GM21526 (cell line): ENCODE measurements at regions not wholly inside any gene's neighbourhood (a gene's known extent, or its start where the extent isn't known, plus 50 kb on each side); places are given as distances from the start of the nearest gene placed in this dataset.

Experiments used
- ATAC-seq: cut with Tn5 transposase; IDR thresholded peaks from one replicate; pipeline ENCODE4 v1.9.1; 2021; ENCODE audit warnings: moderate library complexity; ENCODE audit not compliant: unreplicated experiment, low FRiP score

DNA sequence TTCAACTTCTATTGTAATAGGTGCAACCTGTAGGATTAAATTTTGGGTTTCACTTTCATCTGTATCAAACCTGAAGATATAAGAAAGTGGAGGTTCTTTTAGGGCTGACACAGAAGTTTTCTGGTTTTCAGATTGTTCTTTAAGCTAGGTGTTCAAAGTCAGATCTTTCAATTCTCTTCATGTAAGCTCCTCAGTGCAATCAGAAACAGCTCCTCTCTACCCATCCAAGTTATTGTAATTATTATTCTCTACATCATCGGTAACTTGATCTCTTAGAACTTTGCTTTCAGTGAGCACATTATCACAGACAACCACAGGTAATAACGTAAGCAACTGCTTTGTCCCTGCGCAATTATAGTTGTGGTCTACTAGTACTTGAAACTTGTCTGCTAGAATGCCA lies 179.4 kb downstream of the MYCN start:
- ATAC-seq = no peak

DNA sequence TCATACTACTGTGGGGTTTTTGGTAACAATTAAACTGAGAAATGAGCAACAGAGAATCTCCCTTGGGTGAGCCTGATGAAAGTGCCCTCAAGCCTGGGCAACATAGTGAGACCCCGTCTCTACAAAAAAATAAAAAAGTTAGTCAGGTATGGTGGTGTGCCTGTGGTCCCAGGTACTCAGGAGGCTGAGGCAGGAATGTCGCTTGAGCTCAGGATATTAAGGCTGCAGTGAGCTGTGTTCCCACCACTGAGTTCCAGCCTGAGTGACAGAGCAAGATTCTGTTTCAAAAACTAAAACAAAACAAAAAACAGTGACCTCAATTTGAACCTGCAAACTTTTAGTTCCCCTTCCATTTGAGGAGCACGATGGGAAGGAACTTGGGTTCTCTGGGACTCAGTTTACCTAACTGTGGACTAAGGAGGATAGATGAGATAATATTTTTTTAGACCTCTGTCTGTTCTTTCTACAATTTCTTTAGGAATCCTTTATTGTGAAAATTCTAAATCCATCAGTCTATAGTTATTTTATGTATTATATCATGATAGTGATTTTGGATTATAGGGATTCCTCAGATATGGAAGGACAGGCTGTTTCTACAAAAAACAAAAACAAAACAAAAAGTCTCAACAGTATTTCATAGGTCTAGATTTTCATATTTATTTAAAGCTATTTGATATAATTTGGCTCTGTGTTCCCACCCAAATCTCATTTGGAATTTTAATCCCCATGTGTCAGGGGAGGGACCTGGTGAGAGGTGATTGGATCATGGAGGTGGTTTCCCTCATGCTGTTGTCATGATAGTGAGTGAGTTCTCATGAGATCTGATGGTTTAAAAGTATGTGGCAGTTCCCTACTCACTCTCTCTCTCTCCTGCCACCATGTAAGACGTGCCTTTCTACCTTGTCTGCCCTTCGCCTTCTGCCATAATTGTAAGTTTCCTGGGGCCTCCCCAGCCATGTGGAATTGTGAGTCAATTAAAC lies 178.6 kb downstream of the MYCN start:
- ATAC-seq = no peak

DNA sequence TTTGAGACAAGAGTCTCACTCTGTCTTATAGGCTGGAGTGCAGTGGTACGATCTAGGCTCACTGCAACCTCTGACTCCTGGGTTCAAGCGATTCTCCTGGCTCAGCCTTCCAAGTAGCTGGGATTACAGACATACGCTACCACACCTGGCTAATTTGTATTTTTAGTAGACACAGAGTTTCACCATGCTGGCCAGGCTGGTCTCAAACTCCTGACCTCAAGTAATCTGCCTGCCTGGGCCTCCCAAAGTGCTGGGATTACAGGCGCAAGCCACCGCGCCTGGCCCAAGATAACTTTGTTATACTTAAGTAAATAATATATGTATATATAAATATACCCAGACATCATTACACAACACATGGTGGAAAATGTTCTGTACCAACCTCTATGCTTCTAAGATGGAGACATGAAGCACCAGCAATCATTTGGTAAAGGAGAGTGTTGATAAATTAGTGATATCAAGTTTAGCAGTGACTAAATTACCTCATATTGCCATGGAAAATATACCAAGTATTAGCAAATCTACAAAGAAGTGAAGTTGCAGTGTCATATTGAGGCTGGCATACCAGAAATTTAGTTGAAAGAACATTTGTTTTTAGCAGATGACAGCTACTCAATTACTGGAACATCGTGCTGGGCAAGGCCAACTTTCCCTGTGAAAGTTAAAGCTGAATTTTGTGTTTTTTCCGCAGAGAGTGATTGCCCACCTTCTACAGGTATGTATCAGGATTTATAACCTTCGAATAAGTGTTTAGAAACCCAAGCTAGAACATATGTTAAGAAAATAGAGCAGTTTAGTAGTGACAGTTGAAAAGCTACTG lies 177.7 kb downstream of the MYCN start:
- ATAC-seq = no peak

DNA sequence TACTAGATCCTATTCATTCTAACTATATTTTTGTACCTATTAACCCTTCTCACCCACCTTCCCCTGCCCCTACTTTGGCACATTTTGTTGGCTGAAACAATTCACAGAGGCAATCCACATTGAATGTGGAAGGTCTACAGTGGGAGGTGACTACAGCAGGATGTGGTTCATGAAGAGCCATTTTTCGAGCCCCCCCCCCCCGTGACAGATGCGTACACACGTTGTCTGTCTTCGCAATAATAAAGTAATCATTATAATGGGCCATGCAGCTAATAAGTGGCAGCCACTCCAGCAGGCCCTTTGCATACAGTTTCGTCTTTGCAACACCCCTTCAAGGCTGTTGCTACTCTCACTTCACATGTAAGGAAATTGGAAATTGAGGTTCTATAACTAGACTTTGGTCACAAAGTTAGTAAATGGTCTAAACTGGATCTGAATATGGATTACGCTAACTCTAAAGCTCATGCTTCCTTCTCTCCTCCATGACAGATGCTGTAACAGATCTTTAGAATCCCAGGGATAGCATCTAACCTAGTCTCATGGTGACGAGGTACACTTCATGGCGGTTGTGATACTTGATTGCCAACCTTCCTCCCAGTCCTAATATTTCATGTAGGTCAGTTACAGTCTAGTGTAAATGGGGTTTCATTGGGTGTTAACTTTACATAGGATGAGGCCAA lies 176.8 kb downstream of the MYCN start:
- ATAC-seq = no peak

DNA sequence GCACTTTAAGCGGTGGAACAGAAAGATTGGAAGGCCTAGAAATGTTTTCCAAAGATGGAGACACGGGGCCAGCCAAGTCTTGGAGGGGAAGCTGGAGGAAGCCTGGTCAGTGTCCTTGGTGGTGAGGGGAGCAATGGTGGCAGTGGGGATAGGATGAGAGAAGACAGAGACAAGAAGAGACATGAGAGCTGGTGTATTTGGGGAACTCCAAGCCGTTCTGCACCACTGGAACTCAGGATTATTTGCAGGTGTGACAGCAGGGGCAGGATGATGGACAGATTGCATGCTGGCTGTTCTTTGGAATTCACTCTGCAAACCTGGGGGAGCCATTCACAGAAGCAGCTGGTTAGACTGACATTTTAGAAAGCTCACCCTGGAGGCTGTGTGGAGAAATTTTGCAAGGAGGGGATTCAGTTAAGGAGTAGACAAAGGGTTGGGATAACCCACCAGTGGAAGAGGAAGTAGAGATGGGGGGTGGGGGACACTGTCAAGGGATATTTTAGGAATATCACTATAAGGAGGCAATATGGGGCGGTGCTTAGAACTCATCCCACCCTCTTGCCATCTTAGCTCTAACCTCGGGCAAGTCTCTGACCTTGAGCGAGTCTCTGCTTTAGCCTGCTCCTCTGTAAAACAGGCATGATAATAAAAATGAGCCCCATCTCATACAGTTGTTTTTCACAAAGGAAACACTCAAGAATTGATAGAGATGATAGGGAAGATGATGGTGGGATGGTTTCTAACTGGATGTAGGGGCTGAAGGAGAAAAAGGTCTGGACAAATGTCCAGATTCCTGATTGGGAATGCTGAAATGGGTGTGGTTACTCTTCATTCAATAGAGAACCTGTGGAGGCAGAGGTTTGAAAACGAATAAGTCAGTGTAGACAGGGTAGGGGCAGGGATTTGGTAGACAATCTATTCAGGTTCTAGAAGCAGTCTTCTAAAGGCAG lies 175.8 kb downstream of the MYCN start:
- ATAC-seq = no peak

DNA sequence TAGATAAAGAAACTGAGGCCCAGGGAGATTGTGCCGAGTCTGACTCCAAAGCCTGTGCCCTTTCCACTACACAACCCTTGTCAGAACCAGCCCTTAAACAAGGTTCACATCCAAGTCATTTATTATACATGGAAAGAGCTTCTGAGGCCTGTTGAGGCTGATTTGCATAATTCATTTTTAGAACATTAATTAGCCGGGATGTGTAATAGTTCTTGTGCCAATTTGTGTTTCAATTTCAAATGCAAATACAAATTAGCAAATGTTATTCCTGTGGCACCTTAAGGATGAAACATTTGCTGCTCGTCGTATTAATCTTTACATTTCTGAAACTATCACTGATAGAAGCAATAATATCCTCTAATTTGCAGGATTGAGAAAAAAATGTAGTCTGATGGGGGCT lies 174.9 kb downstream of the MYCN start:
- ATAC-seq = no peak

DNA sequence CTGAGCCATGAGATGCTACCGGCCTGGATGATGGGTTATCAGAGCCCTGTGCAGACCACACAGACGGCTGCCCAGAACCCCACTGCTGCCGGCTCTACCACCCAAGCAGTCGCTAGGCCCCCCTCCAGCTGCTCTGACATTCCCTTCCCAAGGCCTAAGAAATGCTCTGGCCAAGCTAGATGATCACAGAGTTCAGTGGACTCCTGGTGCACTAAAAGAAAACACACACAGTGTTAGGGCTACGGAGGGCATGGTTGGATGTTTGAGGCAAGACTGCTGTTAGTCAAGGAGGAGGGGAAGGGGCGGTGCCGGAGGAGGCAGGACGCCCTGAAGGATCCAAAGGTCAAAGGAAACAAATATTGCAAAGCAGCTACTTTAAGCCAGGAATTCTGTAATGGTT lies 174.5 kb downstream of the MYCN start:
- no peak for ATAC-seq

DNA sequence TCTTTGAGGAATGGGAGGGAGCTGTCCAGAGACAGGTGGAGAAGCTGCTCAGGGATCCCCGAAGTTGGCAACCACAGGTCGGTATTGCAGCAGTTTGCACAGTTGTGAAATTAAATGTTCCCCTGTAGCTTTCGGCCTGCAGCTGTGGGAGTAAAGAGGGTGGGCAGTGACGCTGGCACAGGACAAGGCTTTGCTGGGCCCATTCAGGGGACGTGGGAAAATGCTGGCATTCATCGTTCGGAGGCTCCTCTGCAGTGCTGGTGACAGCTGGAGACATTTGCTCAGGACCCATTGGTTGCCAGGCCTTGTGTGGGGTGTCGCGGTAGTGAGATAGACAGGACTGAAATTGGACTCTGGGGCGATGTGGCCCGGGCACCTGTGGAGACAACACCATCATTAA lies 173.7 kb downstream of the MYCN start:
- ATAC-seq = no peak

DNA sequence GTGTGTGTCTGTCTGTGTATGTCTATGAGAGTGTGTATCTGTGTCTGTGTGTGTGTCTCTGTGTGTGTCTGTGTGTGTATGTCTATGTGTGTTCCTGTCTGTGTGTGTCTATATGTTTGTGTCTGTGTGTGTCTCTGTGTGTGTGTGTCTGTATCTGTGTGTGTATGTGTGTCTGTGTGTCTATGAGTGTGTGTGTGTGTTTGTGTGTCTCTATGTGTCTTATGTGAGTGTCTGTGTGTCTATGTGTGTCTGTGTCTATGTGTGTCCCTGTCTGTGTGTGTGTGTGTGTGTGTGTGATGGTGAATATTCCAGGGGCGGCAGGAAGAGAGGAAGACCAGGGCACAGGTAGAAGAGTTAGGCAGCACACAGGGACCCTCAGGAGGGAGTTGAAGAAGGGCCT lies 173.2 kb downstream of the MYCN start:
- ATAC-seq = no peak

DNA sequence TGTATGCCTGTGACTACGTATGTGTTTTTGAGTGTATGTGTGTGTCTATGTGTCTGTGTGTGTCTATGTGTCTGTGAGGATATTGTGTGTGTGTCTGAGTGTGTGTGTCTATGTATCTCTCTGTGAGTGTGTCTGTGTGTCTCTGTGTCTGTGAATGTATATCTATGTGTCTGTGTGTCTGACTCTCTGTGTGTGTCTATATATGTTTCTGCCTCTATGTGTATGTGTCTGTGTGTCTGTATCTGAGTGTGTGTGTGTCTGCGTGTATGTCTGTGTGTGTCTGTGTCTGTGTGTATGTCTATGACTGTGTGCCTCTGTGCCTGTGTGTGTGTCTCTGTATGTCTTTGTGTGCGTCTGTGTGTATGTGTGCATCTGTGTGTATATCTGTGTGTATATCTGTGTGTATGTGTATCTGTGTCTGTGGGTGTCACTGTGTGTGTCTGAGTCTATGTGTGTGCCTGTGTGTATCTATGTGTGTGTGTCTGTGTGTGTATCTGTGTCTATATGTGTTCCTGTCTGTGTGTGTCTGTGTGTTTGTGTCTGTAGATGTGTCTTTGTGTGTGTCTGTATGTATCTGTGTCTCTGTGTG lies 172.7 kb downstream of the MYCN start:
- no peak for ATAC-seq

DNA sequence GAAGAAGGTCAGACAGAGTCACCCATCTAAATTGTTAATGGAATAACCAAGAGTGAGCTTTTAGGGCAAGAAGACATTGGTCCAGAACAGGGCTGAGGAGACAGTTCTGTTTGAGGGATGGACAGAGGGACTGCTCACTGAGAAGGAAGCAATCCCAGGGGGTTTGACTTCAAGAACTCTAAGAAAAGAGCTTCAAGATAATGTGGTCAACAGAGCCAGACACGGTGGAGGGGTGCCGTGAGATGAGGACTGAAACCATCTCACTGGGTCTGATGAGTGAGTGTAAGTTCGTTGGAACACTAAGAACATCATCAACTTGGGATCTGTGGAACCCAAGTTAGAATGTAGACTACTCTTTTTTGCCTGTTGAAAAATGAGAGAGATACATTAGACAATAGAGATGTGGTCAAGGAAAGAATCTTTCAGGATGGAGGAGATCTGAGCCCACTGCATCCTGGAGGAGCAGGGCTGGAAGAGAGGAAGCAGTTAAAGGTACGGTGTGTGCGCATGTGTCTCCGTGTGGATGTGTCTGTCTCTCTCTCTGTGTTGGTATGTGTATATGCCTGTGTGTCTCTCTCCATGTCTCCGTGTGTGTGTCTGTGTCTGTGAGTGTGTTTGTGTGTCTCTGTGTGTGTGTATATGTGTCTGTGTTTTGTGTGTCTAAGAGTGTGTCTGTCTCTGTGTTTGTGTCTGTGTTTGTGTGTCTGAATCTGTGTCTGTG lies 172.1 kb downstream of the MYCN start:
- no peak for ATAC-seq

DNA sequence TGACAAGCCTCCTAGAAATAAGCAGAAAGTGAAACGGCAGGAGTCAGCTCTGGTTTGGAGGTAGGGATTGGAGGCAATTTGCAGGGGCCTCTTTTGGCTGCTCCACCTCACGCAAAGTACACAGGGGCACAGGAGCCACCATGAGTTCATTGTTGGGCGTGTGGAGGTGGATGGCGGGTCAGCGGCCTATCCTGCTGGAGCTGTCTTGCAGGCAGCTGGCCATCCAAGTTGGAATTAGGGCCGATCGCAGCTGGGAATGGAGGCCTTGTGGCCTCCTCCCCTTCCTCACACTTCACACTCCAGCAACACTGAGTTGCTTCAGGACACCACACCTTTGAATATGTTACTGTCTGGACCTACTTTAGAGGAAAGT lies 171.5 kb downstream of the MYCN start:
- no peak for ATAC-seq

DNA sequence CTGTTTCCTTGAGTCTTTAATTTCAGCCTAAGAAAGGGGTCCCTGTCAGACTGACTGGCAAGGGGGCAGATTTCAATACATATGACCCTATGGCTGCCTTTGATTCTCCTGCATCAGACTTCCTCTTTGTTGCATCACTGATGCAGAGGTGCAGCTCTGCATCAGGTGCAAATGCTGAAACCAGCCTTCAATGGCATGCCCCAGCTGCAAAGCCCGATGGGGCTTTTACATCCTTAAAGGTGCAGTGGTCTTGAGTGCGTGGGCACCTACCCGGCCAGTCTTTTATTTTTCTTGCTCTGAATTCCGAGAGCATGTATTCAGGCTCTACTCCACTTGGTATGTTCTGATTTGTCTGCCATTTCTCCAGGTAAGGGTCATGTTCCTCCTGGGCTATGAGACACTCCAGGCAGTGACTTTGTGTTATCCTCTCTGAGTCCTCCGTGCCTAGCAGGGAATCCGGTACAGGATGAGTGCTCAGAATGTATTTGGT lies 169.5 kb downstream of the MYCN start:
- ATAC-seq = no peak

DNA sequence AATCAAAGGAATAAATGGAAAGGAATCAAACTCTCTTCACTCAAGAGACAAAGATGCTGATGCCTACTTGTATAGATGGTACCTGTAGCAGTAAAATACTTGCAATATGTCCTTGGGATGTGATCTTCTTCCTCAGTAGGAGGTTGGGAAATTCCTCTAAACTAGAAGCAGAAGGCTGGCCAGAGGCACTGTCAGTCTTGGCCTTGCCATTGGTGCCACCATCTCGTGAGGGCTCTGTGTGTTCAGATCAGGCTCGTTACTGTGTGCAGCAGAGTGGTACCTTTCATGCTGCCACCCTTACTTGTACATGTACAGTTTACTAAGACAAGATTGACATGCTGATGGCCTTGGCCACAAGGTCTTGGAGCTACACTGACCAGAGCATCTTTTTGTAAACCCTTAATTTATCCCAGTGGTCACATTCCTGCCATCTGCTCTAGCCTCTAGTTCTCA lies 169.0 kb downstream of the MYCN start:
- no peak for ATAC-seq

DNA sequence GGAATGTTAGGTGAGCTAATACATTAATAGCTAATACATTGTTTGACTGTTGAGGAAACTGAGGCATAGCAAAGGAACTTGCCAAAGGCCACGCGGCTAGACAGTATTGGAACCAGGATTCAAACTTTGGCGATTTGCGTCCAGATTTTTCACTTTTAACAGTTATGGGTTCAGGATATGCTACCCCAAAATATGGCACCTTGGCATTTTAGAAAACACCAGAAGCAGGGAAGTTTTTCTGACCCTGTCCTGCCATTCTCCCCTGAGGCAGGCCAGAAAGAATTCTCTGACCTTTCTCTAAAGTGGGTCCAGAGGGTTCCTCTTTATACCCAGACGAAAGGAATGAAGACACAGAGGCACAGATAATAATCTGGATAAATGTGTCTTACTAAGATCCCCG lies 166.9 kb downstream of the MYCN start:
- ATAC-seq = no peak

DNA sequence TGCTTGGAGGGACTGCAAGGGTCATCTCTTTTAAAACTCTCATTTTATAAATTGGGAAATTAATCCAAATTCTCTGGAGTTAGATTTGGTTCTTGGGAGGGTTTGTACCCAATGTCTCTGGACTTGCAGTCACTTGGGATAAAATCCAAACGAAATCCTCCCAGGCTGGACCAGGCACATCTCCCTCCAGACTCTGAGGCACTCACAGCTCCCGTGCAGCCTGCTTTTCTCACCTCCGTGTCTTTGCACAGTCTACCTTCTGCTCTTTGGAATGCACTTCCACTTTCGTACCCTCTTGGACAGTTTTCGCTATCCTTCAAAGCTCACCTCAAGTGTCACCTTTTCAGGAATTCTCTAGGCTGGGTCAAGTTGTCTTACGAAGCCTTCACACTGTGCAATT lies 166.3 kb downstream of the MYCN start:
- no peak for ATAC-seq

DNA sequence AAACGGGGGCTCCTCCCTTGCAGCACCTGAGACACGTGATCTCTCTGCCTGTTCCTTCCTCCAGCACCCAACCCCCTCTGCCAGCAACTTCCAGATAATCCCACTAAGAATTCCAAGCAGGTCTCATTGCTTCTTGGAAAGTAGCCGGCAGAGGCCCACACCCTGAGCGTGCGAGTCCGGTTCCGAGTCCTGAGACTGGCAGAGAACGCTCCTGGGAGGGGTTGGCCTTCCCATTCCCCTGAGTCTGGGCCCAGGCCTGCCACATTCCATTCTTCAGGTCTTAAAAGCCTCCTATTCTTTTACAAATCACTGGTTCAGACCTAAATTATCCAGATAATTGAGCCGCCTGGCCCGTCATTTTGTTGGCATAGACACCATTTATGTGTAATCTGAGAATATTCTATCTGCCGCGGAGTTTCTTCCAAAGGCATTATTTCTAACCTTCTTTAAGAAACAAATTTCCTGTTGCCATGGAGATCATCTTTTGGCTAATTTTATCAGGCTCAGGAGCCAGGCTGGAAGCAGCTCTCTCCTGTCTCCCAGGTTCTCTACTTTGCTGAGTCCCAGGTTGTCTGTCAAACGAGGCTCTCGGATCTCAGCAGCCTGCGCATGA lies 165.4 kb downstream of the MYCN start:
- no peak for ATAC-seq

DNA sequence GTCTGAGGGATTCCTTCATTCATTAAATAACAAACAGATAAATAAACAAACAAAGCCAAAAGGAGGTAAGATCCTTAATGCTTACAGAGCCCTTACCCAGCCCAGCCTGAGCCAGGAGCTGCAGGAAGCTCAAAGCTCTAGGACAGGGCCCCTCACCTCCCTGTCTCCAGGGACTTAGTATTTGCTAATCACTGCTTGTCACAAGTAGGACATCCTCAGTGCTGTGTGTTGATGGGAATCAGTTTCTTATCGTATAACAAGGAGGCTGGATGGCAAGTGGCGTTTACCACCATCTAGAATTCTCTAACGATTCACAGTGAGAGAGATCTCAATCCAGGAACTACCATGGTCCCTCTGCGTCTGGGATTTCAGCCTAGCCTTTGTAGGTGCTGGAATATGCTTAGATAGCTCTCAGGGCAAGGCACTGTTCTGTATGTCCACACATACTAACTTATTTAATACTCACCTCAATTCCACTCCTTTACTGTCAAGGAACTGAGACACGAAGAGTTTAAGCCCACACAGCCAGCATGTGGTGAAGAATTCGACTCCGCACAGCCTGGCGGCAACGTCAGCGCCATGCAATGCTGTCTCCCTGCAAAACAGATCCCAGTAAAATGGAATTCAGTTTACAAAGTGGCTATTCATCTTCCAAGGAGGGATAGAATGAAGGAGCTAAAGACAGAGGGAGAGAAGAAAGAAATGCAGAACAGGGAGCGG lies 164.8 kb downstream of the MYCN start:
- no peak for ATAC-seq
